H1 (cell line): ENCODE measurements at regions not wholly inside any gene's neighbourhood (a gene's known extent, or its start where the extent isn't known, plus 50 kb on each side); places are given as distances from the start of the nearest gene placed in this dataset.

Source experiments
- CTCF ChIA-PET: fragments of 300-600 bp; sonication (Branson Sonifier 250); formaldehyde crosslinking; loops from one replicate; lab custom pipeline; 2021; ENCODE audit not compliant: partially characterized antibody; lab: Charles Lee
- POLR2A ChIA-PET: fragments of 300-600 bp; sonication (Branson Sonifier 250); formaldehyde crosslinking; loops from one replicate; lab custom pipeline; 2021; ENCODE audit warnings: inconsistent platforms; ENCODE audit not compliant: partially characterized antibody; lab: Charles Lee
- DNase-seq, 2 experiments: peaks; one replicate each; pipeline versions ENCODE4 v3.0.0 to v3.0.0-alpha.2; 2010 to 2022; ENCODE audit warnings: low spot score in 2 of 2, low read depth in 1 of 2, mixed read lengths in 1 of 2
- FAIRE-seq: peaks from 2 replicates; lab custom pipeline; 2011; peaks lifted over from hg19 to GRCh38; lab: Jason Lieb, UNC
- H2AFZ ChIP-seq: 2 replicates; pipeline ENCODE4 v1.8.1; 2012; ENCODE audit warnings: low read length, inconsistent platforms
- H2AK5ac ChIP-seq: 2 replicates; pipeline ENCODE4 v1.6.1; 2013; ENCODE audit warnings: low read depth, low read length
- H2BK120ac ChIP-seq: replicated peaks from 2 replicates; pipeline ENCODE3; 2013; ENCODE audit warnings: low read depth, low read length, inconsistent platforms
- H2BK12ac ChIP-seq: 2 replicates; pipeline ENCODE4 v1.6.1; 2013; ENCODE audit warnings: low read depth, low read length
- H2BK15ac ChIP-seq: 2 replicates; pipeline ENCODE4 v1.6.1; 2013; ENCODE audit warnings: low read length
- H2BK20ac ChIP-seq: 2 replicates; pipeline ENCODE4 v1.6.1; 2013; ENCODE audit warnings: low read length
- H2BK5ac ChIP-seq: 2 replicates; pipeline ENCODE4 v1.6.1; 2013; ENCODE audit warnings: low read depth, low read length
- H3K14ac ChIP-seq: 2 replicates; pipeline ENCODE4 v1.6.1; 2013; ENCODE audit warnings: inconsistent platforms; ENCODE audit not compliant: insufficient read length
- H3K18ac ChIP-seq: 2 replicates; pipeline ENCODE4 v1.6.1; 2013; ENCODE audit warnings: low read length; ENCODE audit errors: extremely low read depth
- H3K23ac ChIP-seq: 2 replicates; pipeline ENCODE4 v1.6.1; 2013; ENCODE audit warnings: inconsistent platforms; ENCODE audit not compliant: insufficient read length
- H3K23me2 ChIP-seq: 2 replicates; pipeline ENCODE4 v1.6.1; 2013; ENCODE audit warnings: low read depth, low read length
- H3K27ac ChIP-seq: 2 replicates; pipeline ENCODE4 v1.6.1; 2011; ENCODE audit warnings: low read depth, low read length, inconsistent platforms
- H3K27me3 ChIP-seq, 4 experiments: replicated peaks in 1 of 4; 1 replicate in 1 of 4; 2 replicates in 3 of 4; pipeline versions ENCODE4 v1.6.1 to v1.8.1; 2011 to 2013; ENCODE audit warnings: low read length in 3 of 4, mild to moderate bottlenecking in 3 of 4, inconsistent platforms in 2 of 4, mixed read lengths in 2 of 4, moderate library complexity in 1 of 4; ENCODE audit not compliant: control insufficient read depth in 3 of 4, insufficient read depth in 3 of 4; ENCODE audit errors: extremely low read depth in 1 of 4
- H3K36me3 ChIP-seq, 4 experiments: 2 replicates each; pipeline versions ENCODE4 v1.6.1 to v1.8.1; 2011 to 2013; ENCODE audit warnings: mild to moderate bottlenecking in 4 of 4, low read length in 3 of 4, moderate library complexity in 2 of 4, control low read depth in 1 of 4, inconsistent platforms in 1 of 4; ENCODE audit not compliant: insufficient read depth in 4 of 4, control insufficient read depth in 2 of 4
- H3K4ac ChIP-seq: replicated peaks from 2 replicates; pipeline ENCODE3; 2013; ENCODE audit warnings: low read length, low read depth, mixed read lengths, inconsistent platforms; ENCODE audit not compliant: insufficient read length
- H3K4me1 ChIP-seq, 4 experiments: replicated peaks in 1 of 4; 1 replicate in 1 of 4; 2 replicates in 3 of 4; pipeline versions ENCODE4 v1.6.1 to v1.8.1; 2011 to 2013; ENCODE audit warnings: low read length in 3 of 4, inconsistent platforms in 2 of 4, mixed read lengths in 1 of 4; ENCODE audit not compliant: insufficient read depth in 4 of 4, control insufficient read depth in 3 of 4
- H3K4me2 ChIP-seq, 2 experiments: 2 replicates each; pipeline versions ENCODE4 v1.6.1 to v1.8.1; 2011 to 2013; ENCODE audit warnings: low read depth in 2 of 2, low read length in 2 of 2, control low read depth in 1 of 2, inconsistent platforms in 1 of 2, mild to moderate bottlenecking in 1 of 2; ENCODE audit not compliant: insufficient read depth in 1 of 2
- H3K4me3 ChIP-seq, 4 experiments: fragments of 200-600, 300-600 bp in 1 of 4; sonication (generic), shearing (Covaris generic), sonication (Bioruptor Twin) in 1 of 4; 2 replicates each; pipeline versions ENCODE4 v1.5.1 to v1.8.1; 2011 to 2016; ENCODE audit warnings: low read length in 4 of 4, low read depth in 3 of 4, control low read depth in 2 of 4, inconsistent platforms in 2 of 4, mild to moderate bottlenecking in 2 of 4, mixed read lengths in 1 of 4, moderate library complexity in 1 of 4; ENCODE audit not compliant: insufficient read depth in 2 of 4; ENCODE audit errors: extremely low read depth in 1 of 4
- H3K56ac ChIP-seq: replicated peaks from 2 replicates; pipeline ENCODE3; 2013; ENCODE audit warnings: low read depth, mild to moderate bottlenecking, mixed read lengths, low read length, inconsistent platforms; ENCODE audit not compliant: insufficient read length
- H3K79me1 ChIP-seq: 2 replicates; pipeline ENCODE4 v1.6.1; 2013; ENCODE audit warnings: low read depth, low read length, control low read depth
- H3K79me2 ChIP-seq, 2 experiments: 2 replicates each; pipeline versions ENCODE4 v1.6.1 to v1.8.1; 2012 to 2013; ENCODE audit warnings: low read length in 2 of 2, mild to moderate bottlenecking in 2 of 2, inconsistent platforms in 1 of 2; ENCODE audit not compliant: insufficient read depth in 2 of 2, control insufficient read depth in 1 of 2
- H3K9ac ChIP-seq, 4 experiments: replicated peaks in 1 of 4; 1 replicate in 1 of 4; 2 replicates in 3 of 4; pipeline versions ENCODE4 v1.6.1 to v1.8.1; 2011 to 2013; ENCODE audit warnings: low read depth in 3 of 4, low read length in 3 of 4, control low read depth in 2 of 4, mild to moderate bottlenecking in 2 of 4, moderate library complexity in 2 of 4, inconsistent platforms in 1 of 4; ENCODE audit errors: extremely low read depth in 1 of 4
- H3K9me3 ChIP-seq, 2 experiments: 2 replicates each; pipeline versions ENCODE4 v1.6.1 to v1.8.1; 2012 to 2013; ENCODE audit warnings: mild to moderate bottlenecking in 2 of 2, moderate library complexity in 2 of 2, control low read depth in 1 of 2, inconsistent platforms in 1 of 2, low read depth in 1 of 2, low read length in 1 of 2, mixed read lengths in 1 of 2; ENCODE audit not compliant: insufficient read depth in 2 of 2
- H4K20me1 ChIP-seq, 2 experiments: replicated peaks in 1 of 2; 2 replicates each; pipeline versions ENCODE3 to v1.8.1; 2011 to 2013; ENCODE audit warnings: inconsistent platforms in 2 of 2, low read length in 2 of 2, mild to moderate bottlenecking in 1 of 2; ENCODE audit not compliant: insufficient read depth in 2 of 2, control insufficient read depth in 1 of 2
- H4K5ac ChIP-seq: 2 replicates; pipeline ENCODE4 v1.6.1; 2013; ENCODE audit warnings: low read length, low read depth, mixed read lengths, inconsistent platforms; ENCODE audit not compliant: insufficient read length
- H4K8ac ChIP-seq: 2 replicates; pipeline ENCODE4 v1.8.0; 2013; ENCODE audit warnings: mild to moderate bottlenecking, moderate library complexity, low read length, inconsistent platforms; ENCODE audit not compliant: insufficient read depth; ENCODE audit errors: extremely low read depth
- H4K91ac ChIP-seq: replicated peaks from 2 replicates; pipeline ENCODE3; 2013; ENCODE audit warnings: low read length, mixed read lengths, inconsistent platforms; ENCODE audit not compliant: insufficient read length
- CHD2 ChIP-seq: IDR thresholded peaks from 2 replicates; pipeline ENCODE4 v1.6.1; 2012; ENCODE audit warnings: low read length, improper control_type of control experiment
- WGBS, 2 experiments: shearing (Covaris generic) in 1 of 2; methylation state at CpG; one replicate each; pipeline versions ENCODE4 v1.1.6 to v1.1.7; 2013 to 2015; ENCODE audit warnings: low lambda C conversion rate in 2 of 2, mixed read lengths in 2 of 2, inconsistent platforms in 1 of 2, low coverage in 1 of 2, missing lambda C conversion rate in 1 of 2; ENCODE audit not compliant: insufficient replicate concordance in 2 of 2, insufficient coverage in 1 of 2, insufficient read length in 1 of 2; ENCODE audit errors: extremely low coverage in 1 of 2, missing lambda C conversion rate in 1 of 2; 5-methylcytosine and 5-hydroxymethylcytosine counted together

DNA sequence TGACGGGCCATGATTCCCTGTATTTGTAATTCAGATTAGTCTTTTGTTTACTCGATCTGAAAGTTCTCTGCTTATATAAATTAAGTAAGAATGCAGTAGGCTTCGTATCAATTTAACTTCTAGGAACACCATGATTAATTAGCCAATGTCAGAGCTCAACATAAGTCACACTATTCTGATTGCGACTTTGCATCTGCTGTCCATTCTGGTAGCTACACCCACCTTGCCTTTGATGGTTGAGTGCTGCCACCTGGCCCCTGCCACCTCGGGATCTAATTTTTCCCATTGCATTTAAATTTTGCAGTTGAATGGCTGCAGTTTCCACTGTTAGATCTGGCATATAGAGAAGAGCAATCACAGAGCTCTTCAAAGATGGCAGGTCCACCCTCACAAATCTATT is 140.0 kb downstream of the LTN1 start:
- Histone ChIP-seq H4K5ac (no peak overlapping the region), H3K27me3 (no peaks in the 10 kb centered on the region), H3K79me2 (no peaks in the 10 kb centered on the region), H3K4ac (no peak overlapping the region), H2AK5ac (no peak overlapping the region), H3K14ac (no peak overlapping the region), H2BK5ac (no peak overlapping the region), H4K91ac (no peak overlapping the region), H2BK120ac (no peak overlapping the region), H3K36me3 (no peaks in the 10 kb centered on the region), H3K4me1 (peaks cover 0 to 5% (median 4%) of the 10 kb centered on the region in 4 experiments; a peak in 3 of 7 replicates), H2BK20ac (no peak overlapping the region), H3K27ac (no peak overlapping the region), H4K20me1 (peaks cover 0 to 1% of the 10 kb centered on the region in 2 experiments), H2AFZ (no peak overlapping the region), H3K9me3 (no peaks in the 10 kb centered on the region), H2BK12ac (no peak overlapping the region), H3K56ac (no peak overlapping the region), H3K4me2 (no peak overlapping the region), H3K18ac (no peak overlapping the region), H3K9ac (no peak overlapping the region), H3K23ac (no peak overlapping the region), H4K8ac (no peak overlapping the region), H2BK15ac (no peak overlapping the region), H3K23me2 (no peaks in the 10 kb centered on the region), H3K4me3 (no peak overlapping the region), H3K79me1 (no peaks in the 10 kb centered on the region; the same call in 1 of the 2 replicates)
- no peak for DNase-seq
- POLR2A ChIA-PET: no interaction called here
- 87% methylated on average over 5 of the region's 5 CpGs; no CpG with 5 or more reads in 1 of the 2 experiments for WGBS, 2 experiments
- no peak for FAIRE-seq
- CTCF ChIA-PET: interaction anchor here (1.1 kb wide), 1 partner anchor 11 kb away, joined by 3 read pairs; no protein-coding TSS in a partner anchor
- TF ChIP-seq CHD2: no peak
